Ishikawa (cell line): ENCODE measurements at regions not wholly inside any gene's neighbourhood (a gene's known extent, or its start where the extent isn't known, plus 50 kb on each side); places are given as distances from the start of the nearest gene placed in this dataset.

Source experiments
- CEBPB ChIP-seq: IDR thresholded peaks from 2 replicates; pipeline ENCODE4 v1.6.1; 2012
- CREB1 ChIP-seq: IDR thresholded peaks from 2 replicates; pipeline ENCODE4 v1.6.1; 2012; ENCODE audit warnings: low read depth
- EGR1 ChIP-seq: IDR thresholded peaks from 2 replicates; pipeline ENCODE4 v1.6.1; 2012
- EP300 ChIP-seq: IDR thresholded peaks from 2 replicates; pipeline ENCODE4 v1.6.1; 2012; ENCODE audit warnings: borderline replicate concordance
- FOXM1 ChIP-seq: IDR thresholded peaks from 2 replicates; pipeline ENCODE4 v1.6.1; 2012; ENCODE audit warnings: low read depth, borderline replicate concordance
- NFIC ChIP-seq: IDR thresholded peaks from 2 replicates; pipeline ENCODE4 v1.6.1; 2012
- RAD21 ChIP-seq: IDR thresholded peaks from 2 replicates; pipeline ENCODE4 v1.6.1; 2012; ENCODE audit warnings: low read depth
- TAF1 ChIP-seq: IDR thresholded peaks from 2 replicates; pipeline ENCODE4 v1.6.1; 2012; ENCODE audit warnings: low read depth, mild to moderate bottlenecking
- TCF12 ChIP-seq: IDR thresholded peaks from 2 replicates; pipeline ENCODE4 v1.6.1; 2012; ENCODE audit warnings: low read depth
- TEAD4 ChIP-seq: IDR thresholded peaks from 2 replicates; pipeline ENCODE4 v1.6.1; 2012
- YY1 ChIP-seq: IDR thresholded peaks from 2 replicates; pipeline ENCODE4 v1.6.1; 2012; ENCODE audit warnings: low read depth
- ZBTB7A ChIP-seq: IDR thresholded peaks from 2 replicates; pipeline ENCODE4 v1.6.1; 2012; ENCODE audit warnings: low read depth
- TF ChIP-seq, protein P1 (sequence below): IDR thresholded peaks from 2 replicates; pipeline ENCODE4 v1.6.1; 2012; ENCODE audit warnings: low read depth, mild to moderate bottlenecking
- TF ChIP-seq, protein P2 (sequence below): IDR thresholded peaks from 2 replicates; pipeline ENCODE4 v1.6.1; 2012
- TF ChIP-seq, protein P3 (sequence below): IDR thresholded peaks from 2 replicates; pipeline ENCODE4 v1.6.1; 2012

DNA sequence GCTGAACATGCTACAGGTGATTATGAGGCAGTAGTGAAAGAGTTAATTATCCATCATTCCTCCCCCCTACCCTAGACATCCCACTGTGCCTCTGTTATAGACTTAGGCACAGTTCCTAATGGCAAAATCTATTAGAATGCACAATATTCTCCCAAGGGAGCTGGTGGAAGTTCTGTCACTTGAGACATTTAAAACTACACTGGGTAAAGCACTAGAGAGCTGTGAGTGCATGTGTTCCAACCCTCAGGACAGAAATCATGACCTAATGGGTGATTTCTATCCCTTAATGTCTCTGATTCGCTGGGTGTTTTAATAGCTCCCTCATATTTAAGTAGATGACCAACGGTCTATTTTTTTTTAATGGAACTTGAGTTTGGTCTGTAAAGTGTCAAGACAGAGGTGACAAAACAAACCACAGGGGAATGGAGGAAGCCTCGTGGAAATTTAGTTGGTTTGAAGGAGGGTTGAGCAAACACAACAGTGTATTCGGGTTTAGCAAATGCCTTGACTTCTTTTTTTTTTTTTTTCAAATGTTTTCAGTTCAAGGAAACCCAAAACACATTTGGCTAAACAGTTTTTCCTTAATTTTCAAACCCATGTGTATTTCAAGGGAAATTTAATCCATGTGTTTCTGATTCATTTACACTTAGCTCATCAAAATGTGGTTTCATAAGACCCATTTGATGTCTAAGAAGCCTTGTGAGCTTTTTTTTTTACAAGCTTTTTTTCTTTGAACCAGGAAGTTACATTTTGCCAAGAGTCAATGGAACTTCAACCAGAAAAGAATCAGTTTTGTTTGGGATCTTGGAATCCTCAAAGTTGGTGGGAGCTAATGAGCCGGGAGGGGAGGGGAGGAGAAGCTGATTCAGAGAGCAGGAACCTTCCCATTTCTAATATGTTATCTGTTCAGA lies 665.1 kb upstream of the ZEB2 start:
- TF ChIP-seq TEAD4 (no peak), TAF1 (no peak), EGR1 (no peak), NFIC (no peak), RAD21 (no peak), YY1 (no peak), TCF12 (no peak), ZBTB7A (no peak), CEBPB (no peak)
- TF ChIP-seq, protein P1, sequence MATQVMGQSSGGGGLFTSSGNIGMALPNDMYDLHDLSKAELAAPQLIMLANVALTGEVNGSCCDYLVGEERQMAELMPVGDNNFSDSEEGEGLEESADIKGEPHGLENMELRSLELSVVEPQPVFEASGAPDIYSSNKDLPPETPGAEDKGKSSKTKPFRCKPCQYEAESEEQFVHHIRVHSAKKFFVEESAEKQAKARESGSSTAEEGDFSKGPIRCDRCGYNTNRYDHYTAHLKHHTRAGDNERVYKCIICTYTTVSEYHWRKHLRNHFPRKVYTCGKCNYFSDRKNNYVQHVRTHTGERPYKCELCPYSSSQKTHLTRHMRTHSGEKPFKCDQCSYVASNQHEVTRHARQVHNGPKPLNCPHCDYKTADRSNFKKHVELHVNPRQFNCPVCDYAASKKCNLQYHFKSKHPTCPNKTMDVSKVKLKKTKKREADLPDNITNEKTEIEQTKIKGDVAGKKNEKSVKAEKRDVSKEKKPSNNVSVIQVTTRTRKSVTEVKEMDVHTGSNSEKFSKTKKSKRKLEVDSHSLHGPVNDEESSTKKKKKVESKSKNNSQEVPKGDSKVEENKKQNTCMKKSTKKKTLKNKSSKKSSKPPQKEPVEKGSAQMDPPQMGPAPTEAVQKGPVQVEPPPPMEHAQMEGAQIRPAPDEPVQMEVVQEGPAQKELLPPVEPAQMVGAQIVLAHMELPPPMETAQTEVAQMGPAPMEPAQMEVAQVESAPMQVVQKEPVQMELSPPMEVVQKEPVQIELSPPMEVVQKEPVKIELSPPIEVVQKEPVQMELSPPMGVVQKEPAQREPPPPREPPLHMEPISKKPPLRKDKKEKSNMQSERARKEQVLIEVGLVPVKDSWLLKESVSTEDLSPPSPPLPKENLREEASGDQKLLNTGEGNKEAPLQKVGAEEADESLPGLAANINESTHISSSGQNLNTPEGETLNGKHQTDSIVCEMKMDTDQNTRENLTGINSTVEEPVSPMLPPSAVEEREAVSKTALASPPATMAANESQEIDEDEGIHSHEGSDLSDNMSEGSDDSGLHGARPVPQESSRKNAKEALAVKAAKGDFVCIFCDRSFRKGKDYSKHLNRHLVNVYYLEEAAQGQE: no peak

DNA sequence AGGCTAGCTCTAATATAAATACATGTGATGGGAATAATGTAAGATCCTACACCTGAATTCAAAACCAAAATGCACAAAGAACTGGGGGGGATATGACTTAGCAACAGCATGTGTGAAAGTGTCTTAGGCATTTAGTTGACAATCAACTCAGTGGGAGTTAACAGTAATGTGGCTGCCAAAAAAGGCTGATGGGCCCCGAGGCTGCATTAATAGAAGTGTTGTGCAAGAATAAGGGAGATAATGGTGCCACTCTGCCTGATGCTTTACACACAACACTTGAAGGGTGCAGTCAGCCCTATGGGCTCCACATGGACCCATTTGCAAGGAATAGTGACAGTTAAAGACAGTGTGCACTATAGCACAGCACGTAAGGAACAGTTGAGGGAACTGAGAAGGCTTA lies 649.4 kb upstream of the ZEB2 start:
- TF ChIP-seq, protein P2, sequence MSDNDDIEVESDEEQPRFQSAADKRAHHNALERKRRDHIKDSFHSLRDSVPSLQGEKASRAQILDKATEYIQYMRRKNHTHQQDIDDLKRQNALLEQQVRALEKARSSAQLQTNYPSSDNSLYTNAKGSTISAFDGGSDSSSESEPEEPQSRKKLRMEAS: no peak
- TF ChIP-seq, protein P1: no peak
- TF ChIP-seq YY1 (no peak), CREB1 (no peak), NFIC (no peak), TAF1 (no peak), ZBTB7A (no peak), CEBPB (no peak), EP300 (no peak), EGR1 (no peak), FOXM1 (no peak), RAD21 (no peak), TEAD4 (no peak), TCF12 (no peak)
- TF ChIP-seq, protein P3, sequence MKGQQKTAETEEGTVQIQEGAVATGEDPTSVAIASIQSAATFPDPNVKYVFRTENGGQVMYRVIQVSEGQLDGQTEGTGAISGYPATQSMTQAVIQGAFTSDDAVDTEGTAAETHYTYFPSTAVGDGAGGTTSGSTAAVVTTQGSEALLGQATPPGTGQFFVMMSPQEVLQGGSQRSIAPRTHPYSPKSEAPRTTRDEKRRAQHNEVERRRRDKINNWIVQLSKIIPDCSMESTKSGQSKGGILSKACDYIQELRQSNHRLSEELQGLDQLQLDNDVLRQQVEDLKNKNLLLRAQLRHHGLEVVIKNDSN: no peak

DNA sequence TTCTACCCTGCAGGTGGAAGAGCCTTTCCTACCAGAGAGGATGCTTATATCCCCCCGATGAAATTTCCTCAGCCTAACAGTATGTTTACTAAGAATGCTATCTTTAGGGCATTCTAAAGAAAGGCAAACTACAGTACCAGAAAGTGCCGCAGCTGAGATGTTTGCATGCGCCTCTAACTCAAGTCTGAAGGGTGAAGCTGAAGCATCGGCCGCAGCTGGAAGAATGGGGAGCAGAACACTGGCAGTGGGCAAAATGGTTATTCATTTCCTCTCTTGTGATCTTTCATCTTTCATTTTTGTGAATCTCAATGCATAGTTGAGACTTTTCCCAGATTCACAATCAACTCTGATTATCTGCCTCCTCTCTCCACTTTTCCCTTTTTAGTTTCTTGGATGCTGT lies 648.2 kb upstream of the ZEB2 start:
- TF ChIP-seq NFIC (no peak), TEAD4 (no peak), CREB1 (no peak), TCF12 (no peak), YY1 (no peak), CEBPB (no peak), EP300 (no peak)
- TF ChIP-seq, protein P3: no peak
- TF ChIP-seq, protein P2: no peak
- TF ChIP-seq, protein P1: no peak

DNA sequence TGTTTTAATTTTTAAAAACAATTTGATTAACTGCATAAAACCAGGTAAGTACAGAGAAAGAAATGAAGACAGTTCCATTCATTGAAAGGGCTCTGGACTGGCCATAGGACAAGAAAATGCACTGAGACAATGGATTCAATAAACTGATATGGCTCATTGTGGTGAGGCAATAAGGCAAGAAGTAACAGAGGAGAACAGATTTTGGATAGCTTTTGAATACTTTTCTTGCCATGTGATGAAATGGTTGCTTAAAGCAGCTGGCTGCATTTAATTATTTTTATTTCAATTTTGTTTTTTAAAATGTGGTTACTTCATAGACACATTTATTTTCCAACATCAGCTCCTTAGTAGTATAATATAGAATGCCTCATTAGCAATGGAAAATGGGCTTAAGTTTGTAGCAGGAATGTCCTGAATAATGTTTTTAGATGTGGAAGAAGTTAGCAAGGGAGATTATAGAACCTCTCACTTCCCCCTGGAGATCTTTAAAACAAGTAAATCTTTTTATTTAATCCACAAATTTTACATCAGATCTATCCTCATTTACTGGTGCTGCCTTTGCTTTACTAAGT lies 646.9 kb upstream of the ZEB2 start:
- TF ChIP-seq EGR1 (no peak), TAF1 (no peak), CEBPB (no peak), YY1 (no peak), TEAD4 (no peak)
- TF ChIP-seq, protein P3: no peak
